Jurkat, Clone E6-1 (cell line): ENCODE measurements at regions not wholly inside any gene's neighbourhood (a gene's known extent, or its start where the extent isn't known, plus 50 kb on each side); places are given as distances from the start of the nearest gene placed in this dataset.

Experiments used
- DNase-seq: peaks from one replicate; pipeline ENCODE4 v3.0.0-alpha.2; 2011; ENCODE audit warnings: low read depth, low spot score
- H3K4me3 ChIP-seq: 2 replicates; pipeline ENCODE4 v1.5.1; 2011; ENCODE audit warnings: mild to moderate bottlenecking, low read length, control low read depth, moderate library complexity

DNA sequence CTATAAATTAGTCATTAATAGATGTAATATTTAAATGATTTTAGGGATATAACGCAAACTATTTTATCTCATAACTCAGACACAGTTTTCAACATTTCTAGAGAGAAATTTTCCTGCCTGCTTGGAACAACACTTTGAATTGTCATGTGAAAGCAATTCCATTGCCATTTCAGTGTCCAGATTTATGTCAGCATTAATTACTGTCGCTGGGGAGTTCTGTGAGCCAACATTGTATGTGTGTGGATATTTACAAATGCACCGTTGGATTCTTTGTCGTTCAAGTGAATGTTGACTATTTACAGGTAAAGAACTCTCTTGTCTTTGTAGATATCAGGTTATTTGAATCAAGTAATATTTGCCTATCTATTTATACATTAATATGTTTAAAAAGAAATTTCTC lies 465.3 kb upstream of the RGS6 start:
- DNase-seq: no peak
- no peak overlapping the region for H3K4me3 ChIP-seq

DNA sequence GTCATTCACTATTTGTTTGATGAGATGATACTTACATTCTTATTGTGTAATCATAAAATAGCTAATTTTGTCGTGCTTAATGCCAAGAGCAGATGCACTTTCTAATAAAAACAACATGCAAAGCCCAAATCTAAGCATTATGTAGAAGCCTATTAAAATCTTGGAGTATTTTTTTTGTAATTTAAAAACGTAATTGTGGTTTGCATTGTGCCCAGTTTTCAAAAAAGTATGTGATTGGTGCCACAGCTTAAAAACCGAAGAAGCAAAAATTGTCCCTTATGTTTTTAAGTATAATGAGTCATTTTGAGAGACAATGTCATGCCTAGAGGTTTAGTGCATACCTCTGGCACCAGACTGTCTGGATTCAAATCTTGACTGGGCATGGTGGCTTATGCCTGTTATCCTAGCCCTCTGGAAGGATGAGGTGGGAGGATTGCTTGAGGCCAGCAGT lies 464.8 kb upstream of the RGS6 start:
- DNase-seq: no peak

DNA sequence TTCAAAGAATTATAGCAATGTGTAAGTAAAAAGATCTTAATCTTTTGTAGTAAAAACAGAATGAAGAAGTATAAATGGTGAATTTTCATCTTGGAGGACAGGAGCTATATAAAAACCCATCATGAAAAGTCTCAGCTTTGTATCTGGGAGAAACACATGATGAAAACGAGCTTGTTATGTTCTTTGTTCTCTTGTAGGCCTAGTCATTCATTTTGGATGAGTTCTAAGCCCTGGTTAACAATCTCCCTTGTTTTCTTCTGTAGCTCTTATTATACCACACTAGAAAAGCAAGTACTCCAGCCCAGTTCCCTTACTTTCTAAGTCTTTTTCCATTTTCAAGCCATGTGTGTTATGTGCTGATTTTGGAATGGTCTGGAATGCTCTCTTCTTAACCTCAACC lies 463.5 kb upstream of the RGS6 start:
- DNase-seq: no peak
- no peak overlapping the region for H3K4me3 ChIP-seq

More for the DNA sequence above, 464.8 kb upstream of the RGS6 start:
- H3K4me3 ChIP-seq: no peak overlapping the region

DNA sequence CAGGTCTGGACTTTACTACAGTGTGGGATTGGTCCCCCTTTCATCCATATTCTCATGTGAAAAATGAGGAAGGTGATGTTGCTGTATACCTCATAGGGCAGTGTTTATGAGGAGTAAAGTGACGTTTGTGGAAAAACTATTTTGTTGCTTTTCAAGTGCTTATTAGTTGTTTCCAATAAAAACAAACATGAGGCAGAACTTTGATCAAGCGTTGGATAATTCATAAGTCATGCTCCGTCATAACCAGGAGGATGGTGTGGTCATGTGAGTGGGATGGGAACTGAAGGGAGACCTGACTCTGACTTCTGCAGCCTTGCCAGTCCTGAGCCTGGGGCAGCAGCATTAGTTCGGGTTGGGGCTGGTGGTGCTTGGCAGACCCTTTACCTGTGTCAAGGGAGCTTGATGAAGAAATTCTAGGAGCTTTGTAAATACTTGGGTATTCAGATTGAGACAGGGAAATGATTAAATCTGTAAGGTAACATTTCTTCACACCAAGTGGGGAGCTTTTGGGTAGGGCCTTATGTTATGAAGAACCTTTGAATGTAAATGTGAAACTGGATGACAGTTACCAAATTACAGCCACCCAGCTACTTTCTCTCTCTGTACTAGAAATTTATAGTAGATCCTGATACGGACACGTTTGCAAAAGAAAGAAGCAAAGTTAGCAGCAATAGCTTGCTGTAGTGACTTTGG lies 462.4 kb upstream of the RGS6 start:
- DNase-seq: no peak
- H3K4me3 ChIP-seq: no peak overlapping the region

DNA sequence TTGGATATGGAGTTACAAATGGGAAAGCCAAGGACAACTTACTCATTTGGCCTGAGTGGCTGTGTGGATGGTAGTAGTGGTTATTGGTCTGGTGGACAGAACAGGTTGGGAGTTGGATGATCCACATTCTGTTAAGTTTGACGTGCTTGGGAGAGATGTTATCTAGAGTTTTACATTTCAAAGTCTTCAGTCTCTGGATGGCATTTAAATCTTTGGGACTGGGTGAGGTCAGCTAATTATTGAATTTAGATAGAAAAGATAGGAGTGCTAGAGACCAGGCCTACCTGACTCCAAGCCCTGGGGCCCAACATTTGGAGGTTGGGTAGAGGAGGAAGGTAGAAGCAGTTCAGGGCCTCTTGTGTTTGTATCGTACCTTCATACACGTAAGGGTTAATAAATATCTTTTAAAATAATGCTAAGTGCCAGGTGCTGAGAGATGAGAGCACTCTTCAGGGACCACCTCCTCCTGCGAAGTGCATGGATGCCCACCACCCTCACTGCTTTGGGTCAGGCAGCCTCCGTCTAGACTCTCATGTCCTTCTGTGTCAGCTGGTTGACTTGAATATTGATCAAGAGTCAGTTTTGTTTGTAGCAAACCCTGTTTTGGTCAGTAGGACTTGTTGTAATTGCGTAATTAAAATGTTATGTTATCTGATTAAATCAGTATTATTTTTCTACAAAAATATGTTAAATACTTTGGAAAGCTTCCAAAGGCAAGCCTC lies 460.4 kb upstream of the RGS6 start:
- DNase-seq: no peak
- H3K4me3 ChIP-seq: no peak overlapping the region

DNA sequence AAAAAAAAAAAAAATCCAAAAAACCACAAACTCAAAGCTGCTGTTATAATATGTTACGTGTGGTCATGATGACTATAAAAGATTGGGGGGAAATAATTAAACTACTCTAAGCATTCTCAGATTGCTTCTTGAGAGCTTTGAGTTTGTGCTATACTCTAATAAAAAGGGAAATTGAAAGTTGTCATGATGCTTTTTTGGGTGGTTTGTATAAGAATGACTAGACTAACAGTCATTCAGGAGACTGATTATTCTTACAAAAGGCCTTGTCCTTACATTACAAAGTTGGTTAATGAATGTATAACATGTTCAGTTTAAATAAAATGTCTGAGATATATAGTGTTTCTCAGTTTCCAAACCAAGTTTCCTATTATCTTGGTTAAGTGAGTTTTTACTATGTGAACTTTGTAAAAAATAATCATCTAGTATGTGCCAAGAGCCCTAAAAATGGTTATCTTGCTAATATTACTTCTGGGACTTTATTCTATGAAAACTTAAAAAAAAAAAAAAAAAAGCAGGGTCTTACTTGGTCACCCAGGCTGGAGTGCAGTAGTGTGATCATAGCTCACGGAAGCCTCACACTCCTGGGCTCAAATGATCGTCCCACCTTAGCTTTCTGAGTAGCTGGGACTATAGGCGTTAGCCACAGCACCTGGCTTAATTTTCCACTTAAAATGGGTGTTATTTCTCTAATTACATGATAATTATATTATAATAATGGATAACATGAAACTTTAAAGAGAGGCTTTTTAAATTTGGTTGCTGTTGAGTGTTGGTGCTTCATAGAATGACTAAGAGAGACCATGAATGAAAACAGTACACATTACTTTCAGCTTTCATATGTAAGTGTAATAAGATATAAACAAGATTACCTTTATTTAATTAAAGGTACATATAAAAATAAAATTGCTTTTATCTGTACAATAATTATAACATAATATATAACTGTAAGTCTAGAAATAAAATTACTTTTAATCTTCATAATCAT lies 459.6 kb upstream of the RGS6 start:
- DNase-seq: no peak
- no peak overlapping the region for H3K4me3 ChIP-seq

DNA sequence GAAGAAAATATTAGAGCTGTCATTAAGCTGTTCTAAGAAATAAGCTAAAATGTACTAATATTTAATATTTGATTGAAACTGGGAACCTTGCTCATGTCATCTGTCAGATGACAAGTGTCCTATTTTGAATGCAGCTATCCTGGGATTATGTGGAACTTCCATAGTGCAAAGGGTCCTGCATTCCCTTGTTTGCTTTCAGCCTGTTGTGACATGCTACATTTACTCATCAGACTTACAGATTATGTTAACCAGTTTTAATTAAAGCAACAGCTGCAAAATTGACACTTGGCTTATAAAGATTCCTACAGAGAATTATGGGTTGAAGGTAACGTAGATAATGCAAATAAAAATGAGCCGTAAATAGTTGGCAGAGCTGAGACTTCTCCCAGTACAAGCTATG lies 458.4 kb upstream of the RGS6 start:
- no peak for DNase-seq

DNA sequence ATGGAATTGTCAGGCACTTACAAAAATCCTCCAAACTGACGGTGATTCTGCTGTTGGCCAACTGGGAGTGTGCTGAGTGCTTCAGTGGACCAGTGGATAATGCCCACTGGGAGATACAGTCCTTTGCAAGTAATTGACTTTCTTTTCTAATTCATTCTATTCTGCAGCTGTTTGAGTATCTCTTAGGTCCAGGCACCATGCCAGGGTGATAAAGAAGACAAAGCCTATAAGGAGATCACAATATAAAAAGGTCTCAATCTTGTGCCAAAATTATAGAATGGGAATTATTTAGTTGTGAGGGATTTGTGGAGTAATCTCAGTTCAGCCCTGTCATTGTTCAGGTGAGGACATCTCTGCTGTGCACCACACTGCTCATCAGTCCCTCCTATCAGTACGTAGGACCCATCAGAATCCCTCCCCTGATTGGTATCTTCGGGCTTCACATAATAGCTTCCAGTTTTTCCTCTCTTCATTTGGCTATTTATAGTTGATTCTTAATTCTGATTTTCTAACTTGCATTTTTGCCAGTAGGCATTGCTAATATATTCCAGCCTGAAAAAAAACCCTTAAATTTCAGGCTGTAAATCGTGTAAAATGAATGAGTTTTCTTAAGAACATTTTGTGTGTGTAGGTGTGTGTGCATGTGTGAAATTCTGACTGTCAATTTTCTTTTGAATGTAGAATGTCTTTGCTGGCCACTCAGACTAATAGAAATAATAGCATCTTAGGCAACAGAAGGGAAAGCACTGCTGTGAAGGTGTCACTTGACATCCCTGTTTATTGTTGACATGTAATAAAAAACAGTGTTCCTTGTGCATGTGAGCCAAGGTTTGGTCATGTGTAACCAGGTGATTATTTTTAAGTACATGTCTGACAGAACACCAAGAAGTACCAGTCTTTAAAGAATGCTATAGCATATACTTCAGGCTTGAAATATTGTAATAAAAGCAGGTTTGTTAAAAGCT lies 457.6 kb upstream of the RGS6 start:
- no peak for DNase-seq
- H3K4me3 ChIP-seq: no peak overlapping the region

More for the DNA sequence above, 458.4 kb upstream of the RGS6 start:
- no peak overlapping the region for H3K4me3 ChIP-seq

DNA sequence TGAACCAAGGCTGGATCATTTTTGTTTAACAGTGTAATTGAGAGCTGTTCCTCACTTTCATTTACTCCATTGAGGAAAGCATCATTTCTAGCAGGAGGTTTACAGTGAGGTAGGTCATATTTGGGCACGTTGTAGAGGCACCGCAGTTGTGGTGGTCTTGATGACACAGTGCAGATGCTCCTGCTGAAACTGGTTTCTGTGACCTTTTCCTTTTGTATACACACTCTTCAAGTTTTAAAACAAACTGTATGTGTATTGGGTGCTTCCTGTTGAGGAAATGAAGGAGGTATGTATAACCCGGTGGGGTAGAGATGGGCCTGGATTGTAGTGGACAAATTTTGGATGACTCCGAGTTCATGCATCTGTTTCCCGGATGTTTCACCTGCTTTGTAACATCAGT lies 456.3 kb upstream of the RGS6 start:
- H3K4me3 ChIP-seq: no peak overlapping the region
- DNase-seq: peak; percentile 32

DNA sequence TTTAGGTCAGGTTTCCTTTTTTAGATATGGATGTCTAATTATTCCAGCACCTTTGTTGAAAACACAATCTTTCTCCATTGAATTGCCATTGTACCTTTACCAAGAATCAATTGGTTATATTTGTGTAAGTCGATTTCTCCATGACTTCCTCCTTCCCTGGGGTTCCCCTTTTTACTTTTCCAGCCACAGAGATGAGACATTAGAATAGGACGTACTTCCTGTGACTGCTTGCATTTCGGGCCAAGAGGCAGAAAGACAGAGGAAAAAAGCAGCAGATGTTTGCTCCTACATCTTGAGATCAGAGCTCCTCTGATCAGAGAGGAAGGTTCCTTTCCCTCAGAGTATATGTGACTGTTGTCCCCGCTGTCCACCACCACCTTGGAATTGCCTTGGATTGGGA lies 453.7 kb upstream of the RGS6 start:
- H3K4me3 ChIP-seq: no peak overlapping the region
- DNase-seq: peak; percentile 10

DNA sequence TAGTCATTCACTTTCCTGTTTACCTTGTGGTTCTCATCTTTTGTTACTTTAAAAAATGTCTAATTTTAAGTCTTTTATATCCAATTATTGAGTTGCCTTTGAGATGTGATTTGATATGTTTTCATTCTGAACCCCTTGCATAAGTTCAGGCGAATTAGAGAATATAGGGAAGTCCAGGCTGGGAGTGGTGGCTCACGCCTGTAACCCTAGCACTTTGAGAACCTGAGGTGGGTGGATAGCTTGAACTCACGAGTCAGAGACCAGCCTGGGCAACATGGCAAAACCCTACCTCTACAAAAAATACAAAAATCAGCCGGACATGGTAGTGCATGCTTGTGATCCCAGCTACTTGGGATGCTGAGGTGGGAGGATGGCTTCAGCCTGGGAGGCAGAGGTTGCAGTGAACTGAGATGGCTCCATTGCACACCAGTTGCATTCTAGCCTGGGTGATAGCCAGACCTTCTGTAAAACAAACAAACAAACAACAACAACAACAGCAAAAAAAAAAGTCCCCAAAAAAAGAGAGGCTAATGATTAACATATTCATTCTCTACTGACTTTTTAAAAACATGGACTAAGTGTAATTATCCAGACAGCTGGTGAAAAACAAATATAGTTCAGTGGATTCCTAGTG lies 451.1 kb upstream of the RGS6 start:
- H3K4me3 ChIP-seq: no peak overlapping the region
- DNase-seq: no peak

DNA sequence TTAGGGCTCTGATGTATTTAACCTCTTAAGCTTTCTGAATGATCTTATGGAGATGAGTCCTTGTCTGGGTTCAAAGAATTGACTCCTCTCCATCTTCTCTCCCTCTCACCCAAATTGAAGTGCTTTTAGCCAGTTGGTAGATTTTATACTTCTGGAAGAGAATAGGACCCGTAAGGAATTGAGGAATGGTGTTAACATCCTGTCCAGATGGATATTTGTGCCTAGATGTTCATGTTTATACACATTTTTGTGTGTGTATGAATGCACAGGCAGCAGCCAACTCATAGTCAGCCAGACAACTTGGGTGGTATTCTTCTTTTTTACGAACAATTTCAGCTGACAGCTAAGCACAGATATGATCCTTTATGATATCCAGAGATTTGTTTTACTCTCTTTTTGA lies 449.6 kb upstream of the RGS6 start:
- H3K4me3 ChIP-seq: no peak overlapping the region
- DNase-seq: no peak

DNA sequence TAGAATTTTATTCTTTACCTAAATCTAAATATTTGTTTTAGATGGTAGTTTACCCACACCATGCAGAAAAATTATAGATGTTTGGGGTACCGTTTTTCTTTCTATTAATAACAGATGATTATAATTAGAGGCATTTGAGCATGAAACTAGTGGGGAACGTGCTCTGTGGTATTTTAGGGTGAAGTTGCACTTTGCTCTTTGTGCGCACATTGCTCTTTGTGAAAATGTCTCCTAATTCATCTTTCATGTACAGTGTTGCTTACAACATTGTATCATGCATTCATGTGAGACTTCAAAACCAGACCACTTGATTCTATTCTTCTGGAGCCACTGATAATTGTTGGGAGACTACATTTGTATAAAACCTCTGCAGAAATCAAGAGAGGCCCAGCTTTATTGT lies 449.1 kb upstream of the RGS6 start:
- no peak overlapping the region for H3K4me3 ChIP-seq
- no peak for DNase-seq

DNA sequence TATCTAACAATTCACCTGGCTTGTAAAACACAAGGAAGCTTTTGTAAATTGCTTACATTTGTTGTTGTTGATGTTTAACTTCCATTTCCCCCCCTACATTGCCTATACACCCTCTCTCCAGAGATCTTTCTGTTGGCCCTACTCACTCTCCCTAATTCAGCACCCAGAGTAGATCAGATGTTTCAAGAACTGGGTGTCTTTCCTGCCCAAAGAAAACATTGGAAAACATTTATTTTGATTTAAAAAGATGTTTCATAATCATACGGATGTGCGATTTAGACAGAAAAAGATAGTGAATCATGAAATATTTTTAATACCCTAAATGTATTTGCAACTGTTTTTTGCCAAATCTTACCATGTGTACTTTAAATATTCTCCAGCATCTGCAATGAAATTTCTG lies 446.4 kb upstream of the RGS6 start:
- no peak overlapping the region for H3K4me3 ChIP-seq
- DNase-seq: no peak

DNA sequence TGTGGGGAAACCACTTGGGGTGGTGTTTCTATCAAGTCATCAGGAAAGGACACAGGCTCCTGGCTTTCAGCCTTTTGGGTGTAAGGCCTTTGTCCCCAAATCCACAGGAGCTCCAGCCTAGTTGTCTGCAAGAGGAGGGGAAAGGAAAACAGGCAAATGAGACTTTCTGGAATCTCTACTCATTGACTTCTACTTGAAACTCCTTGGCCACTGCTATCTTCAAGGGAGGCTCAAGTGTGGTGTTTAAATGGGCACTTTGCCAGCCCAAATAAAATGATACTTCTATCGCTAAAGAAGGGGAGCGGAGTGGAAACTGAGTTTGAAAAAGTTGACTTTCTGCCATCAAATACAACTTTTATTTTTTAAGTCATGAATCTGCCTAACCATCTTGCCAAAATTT lies 445.9 kb upstream of the RGS6 start:
- H3K4me3 ChIP-seq: no peak overlapping the region
- no peak for DNase-seq

DNA sequence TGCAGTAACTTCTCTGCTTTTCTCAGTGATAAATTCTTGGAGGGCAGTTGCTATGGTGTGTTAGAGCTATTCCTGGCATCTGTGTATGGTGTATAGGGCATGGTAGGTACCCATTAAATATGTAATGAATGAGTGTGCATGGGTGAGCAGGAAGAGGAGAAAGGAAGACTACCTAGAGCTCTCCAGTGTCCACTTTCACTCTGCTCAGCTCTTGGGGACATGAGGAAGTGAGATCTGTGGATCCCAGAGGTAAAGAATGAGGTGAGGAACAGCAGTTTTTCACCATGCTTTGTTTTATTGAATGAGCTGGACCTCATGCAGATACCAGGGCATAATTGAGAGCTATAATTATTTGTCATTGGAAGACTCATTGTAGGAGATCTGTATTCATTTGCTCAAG lies 444.8 kb upstream of the RGS6 start:
- no peak overlapping the region for H3K4me3 ChIP-seq
- DNase-seq: no peak

DNA sequence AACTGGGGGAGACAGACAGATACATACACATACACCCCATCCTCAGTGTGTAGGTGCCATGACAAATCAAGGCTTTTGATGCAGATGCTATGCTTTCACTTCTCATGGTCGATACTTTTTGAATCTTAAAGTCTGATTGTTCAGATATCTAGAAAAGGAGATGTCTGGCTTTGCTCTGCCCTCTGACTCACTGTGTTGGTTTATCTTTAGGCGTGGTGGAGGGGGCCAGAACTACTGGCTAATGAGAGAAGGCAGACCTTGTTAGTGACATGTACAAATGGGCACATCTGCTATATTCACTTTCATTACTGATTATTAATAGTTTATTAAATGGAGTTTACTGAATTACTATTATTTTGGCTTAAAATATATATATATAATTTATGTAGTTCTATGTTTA lies 444.3 kb upstream of the RGS6 start:
- DNase-seq: no peak

DNA sequence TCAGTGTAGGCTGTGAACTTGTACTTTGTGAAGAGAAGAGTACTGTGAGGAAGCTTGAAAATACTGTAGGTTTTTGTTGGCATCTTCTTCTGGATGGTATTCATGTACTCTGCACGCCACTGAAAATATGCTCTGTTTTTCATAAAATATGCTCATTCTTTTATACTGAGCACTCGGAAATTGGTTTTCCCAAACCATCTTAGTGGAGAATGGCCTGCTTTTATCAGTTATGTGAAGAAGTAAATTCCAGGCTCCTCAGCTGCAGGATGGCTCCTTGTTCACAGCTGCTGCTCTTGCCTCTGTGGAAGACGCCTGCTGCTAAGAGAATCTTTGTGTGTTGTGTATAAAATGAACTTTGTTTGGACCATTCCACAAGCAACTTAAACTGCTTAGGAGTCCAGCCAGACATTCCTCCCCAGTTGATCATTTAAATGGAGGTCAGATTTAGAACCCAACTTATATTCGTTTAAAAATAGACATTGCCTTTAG lies 443.5 kb upstream of the RGS6 start:
- no peak overlapping the region for H3K4me3 ChIP-seq
- DNase-seq: no peak

More for the DNA sequence above, 444.3 kb upstream of the RGS6 start:
- H3K4me3 ChIP-seq: no peak overlapping the region
